Upper lobe of right lung (tissue), 1 donor: ENCODE measurements at regions not wholly inside any gene's neighbourhood (a gene's known extent, or its start where the extent isn't known, plus 50 kb on each side); places are given as distances from the start of the nearest gene placed in this dataset.
"Not testable (repeated sequence)": the region's sequence is repeated elsewhere in the genome, so short reads cannot be mapped to it uniquely, and the experiment has no call there.

Experiments used
- ATAC-seq: fragments of 200-7000 bp; cut with Tn5 transposase; one replicate; pipeline ENCODE4 v1.9.1; 2020; ENCODE audit warnings: mild to moderate bottlenecking, moderate library complexity
- DNase-seq: peaks from one replicate; pipeline ENCODE4 v3.0.0-alpha.2; 2020
- H3K27ac ChIP-seq: fragments of 200-600 bp; one replicate; pipeline ENCODE4 v1.8.0; 2022
- H3K27me3 ChIP-seq: fragments of 200-600 bp; one replicate; pipeline ENCODE4 v1.8.0; 2022; ENCODE audit warnings: mild to moderate bottlenecking
- H3K36me3 ChIP-seq: fragments of 200-600 bp; one replicate; pipeline ENCODE4 v1.8.0; 2022
- H3K4me1 ChIP-seq: fragments of 200-600 bp; one replicate; pipeline ENCODE4 v1.8.0; 2022
- H3K4me3 ChIP-seq: fragments of 200-600 bp; one replicate; pipeline ENCODE4 v1.8.0; 2022; ENCODE audit warnings: mild to moderate bottlenecking
- H3K9me3 ChIP-seq: fragments of 200-600 bp; one replicate; pipeline ENCODE4 v1.8.0; 2022
- intact Hi-C: fragments of 100-400 bp; cut with DNase I; formaldehyde crosslinking; loops from one replicate; pipeline ENCODE4 v1.11.0; 2022
- TF ChIP-seq, protein P1 (sequence below): fragments of 200-600 bp; IDR thresholded peaks from one replicate; pipeline ENCODE4 v1.8.0; 2022; ENCODE audit warnings: antibody characterized with exemption
- donor health status: DM: no; HTN: yes; CAD: no; lungs with severe emphysema.

GRCh38 chr4:79253168-79253567, 72.7 kb downstream of the NAA11 start:
- no peak overlapping the region for H3K27ac ChIP-seq
- H3K36me3 ChIP-seq: no peaks in the 10 kb centered on the region
- intact Hi-C loops: no loop called here
- H3K9me3 ChIP-seq: no peaks in the 10 kb centered on the region
- no peaks in the 10 kb centered on the region for H3K4me1 ChIP-seq
- TF ChIP-seq, protein P1, sequence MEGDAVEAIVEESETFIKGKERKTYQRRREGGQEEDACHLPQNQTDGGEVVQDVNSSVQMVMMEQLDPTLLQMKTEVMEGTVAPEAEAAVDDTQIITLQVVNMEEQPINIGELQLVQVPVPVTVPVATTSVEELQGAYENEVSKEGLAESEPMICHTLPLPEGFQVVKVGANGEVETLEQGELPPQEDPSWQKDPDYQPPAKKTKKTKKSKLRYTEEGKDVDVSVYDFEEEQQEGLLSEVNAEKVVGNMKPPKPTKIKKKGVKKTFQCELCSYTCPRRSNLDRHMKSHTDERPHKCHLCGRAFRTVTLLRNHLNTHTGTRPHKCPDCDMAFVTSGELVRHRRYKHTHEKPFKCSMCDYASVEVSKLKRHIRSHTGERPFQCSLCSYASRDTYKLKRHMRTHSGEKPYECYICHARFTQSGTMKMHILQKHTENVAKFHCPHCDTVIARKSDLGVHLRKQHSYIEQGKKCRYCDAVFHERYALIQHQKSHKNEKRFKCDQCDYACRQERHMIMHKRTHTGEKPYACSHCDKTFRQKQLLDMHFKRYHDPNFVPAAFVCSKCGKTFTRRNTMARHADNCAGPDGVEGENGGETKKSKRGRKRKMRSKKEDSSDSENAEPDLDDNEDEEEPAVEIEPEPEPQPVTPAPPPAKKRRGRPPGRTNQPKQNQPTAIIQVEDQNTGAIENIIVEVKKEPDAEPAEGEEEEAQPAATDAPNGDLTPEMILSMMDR: no peak
- H3K27me3 ChIP-seq: no peaks in the 10 kb centered on the region
- ATAC-seq: no peak
- no peak for DNase-seq
- no peak overlapping the region for H3K4me3 ChIP-seq

GRCh38 chr4:79250887-79251286, 75.0 kb downstream of the NAA11 start:
- ATAC-seq: no peak
- intact Hi-C loops: no loop called here

GRCh38 chr4:79249881-79250503, 75.9 kb downstream of the NAA11 start:
- no peak for ATAC-seq
- Histone ChIP-seq H3K27me3 (no peaks in the 10 kb centered on the region), H3K4me1 (no peaks in the 10 kb centered on the region), H3K9me3 (no peaks in the 10 kb centered on the region), H3K27ac (no peak overlapping the region), H3K4me3 (no peak overlapping the region), H3K36me3 (no peaks in the 10 kb centered on the region)
- DNase-seq: no peak
- TF ChIP-seq, protein P1: no peak
- intact Hi-C loops: no loop called here

More at GRCh38 chr4:79250887-79251286, 75.0 kb downstream of the NAA11 start:
- TF ChIP-seq, protein P1: no peak
- Histone ChIP-seq H3K4me1 (no peaks in the 10 kb centered on the region), H3K4me3 (no peak overlapping the region), H3K27me3 (no peaks in the 10 kb centered on the region), H3K27ac (no peak overlapping the region), H3K36me3 (no peaks in the 10 kb centered on the region), H3K9me3 (no peaks in the 10 kb centered on the region)
- DNase-seq: no peak

DNA sequence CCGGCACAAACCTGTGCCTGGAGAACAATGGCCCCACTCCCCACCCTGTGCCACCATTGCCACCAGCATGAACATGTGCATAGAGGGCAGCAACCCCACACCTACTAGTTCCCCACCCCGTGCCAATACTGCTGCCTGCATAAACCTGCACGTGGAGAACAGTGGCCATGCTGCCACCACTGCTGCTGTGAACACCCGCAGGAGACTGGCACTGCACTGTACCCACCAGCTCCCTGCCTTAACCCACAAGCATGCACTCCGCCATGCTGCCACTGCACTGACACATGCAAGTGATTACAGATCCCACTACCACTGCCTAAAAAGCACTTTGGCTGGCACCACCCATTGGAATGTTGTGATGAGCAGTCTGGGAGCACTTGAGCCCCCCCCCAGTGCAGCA, 77.3 kb downstream of the NAA11 start:
- DNase-seq: no peak
- Histone ChIP-seq H3K36me3 (no peaks in the 10 kb centered on the region), H3K4me1 (no peaks in the 10 kb centered on the region), H3K27ac (no peak overlapping the region), H3K27me3 (no peaks in the 10 kb centered on the region), H3K9me3 (no peaks in the 10 kb centered on the region), H3K4me3 (no peak overlapping the region)
- ATAC-seq: peak; percentile 25
- intact Hi-C loops: no loop called here
- TF ChIP-seq, protein P1: no peak

GRCh38 chr4:79247695-79248394, 78.0 kb downstream of the NAA11 start:
- Histone ChIP-seq H3K27me3 (no peaks in the 10 kb centered on the region), H3K4me1 (no peaks in the 10 kb centered on the region), H3K9me3 (no peaks in the 10 kb centered on the region), H3K4me3 (no peak overlapping the region), H3K36me3 (no peaks in the 10 kb centered on the region), H3K27ac (no peak overlapping the region)
- intact Hi-C loops: no loop called here
- ATAC-seq: peak; percentile 38
- no peak for DNase-seq
- TF ChIP-seq, protein P1: no peak

DNA sequence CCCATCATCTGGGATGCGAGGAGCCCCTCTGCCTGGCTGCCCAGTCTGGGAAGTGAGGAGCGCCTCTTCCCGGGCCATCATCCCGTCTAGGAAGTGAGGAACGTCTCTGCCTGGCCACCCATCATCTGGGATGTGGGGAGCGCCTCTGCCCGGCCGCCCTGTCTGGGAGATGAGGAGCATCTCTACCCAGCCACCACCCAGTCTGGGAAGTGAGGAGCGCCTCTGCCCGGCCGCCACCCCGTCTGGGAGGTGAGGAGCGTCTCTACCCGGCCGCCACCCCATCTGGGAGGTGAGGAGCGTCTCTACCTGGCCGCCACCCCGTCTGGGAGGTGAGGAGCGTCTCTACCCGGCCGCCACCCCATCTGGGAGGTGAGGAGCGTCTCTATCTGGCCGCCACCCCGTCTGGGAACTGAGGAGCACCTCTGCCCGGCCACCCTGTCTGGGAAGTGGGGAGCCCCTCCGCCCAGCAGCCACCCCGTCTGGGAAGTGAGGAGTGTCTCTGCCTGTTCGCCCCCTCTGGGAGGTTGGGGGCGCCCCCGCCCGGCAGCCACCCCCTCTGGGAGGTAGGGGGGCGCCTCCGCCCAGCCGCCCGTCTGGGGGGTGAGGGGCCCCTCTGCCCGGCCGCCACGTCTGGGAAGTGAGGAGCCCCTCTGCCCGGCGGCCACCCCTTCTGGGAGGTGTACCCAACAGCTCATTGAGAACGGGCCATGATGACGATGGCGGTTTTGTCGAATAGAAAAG, 80.5 kb downstream of the NAA11 start:
- H3K9me3 ChIP-seq, H3K4me3 ChIP-seq, H3K4me1 ChIP-seq, H3K36me3 ChIP-seq, H3K27ac ChIP-seq, H3K27me3 ChIP-seq, intact Hi-C loops, ATAC-seq, DNase-seq: not testable (repeated sequence)
